22Rv1 (cell line): ENCODE measurements at regions not wholly inside any gene's neighbourhood (a gene's known extent, or its start where the extent isn't known, plus 50 kb on each side); places are given as distances from the start of the nearest gene placed in this dataset.

Experiments used
- CTCF ChIP-seq: fragments of 450-650 bp; IDR thresholded peaks from 2 replicates; pipeline ENCODE4 v1.5.1; 2017; ENCODE audit warnings: mild to moderate bottlenecking
- ZFX ChIP-seq: fragments of 450-650 bp; IDR thresholded peaks from 2 replicates; pipeline ENCODE4 v1.6.1; 2017; ENCODE audit warnings: antibody characterized with exemption, borderline replicate concordance

- TF ChIP-seq CTCF (no peak), ZFX (no peak)
These were observed 208.1 kb downstream of the MTX2 start for GRCh38 chr2:176477336-176477735.
